ENCODE measurements at regions not wholly inside any gene's neighbourhood (a gene's known extent, or its start where the extent isn't known, plus 50 kb on each side); places are given as distances from the start of the nearest gene placed in this dataset.
"Not testable (repeated sequence)": the region's sequence is repeated elsewhere in the genome, so short reads cannot be mapped to it uniquely, and the experiment has no call there.

- DNase-seq (ENCODE audit: low spot score) = no peak
These were observed 507.5 kb downstream of the NAV3 start for GRCh38 chr12:78338054-78338785.

GRCh38 chr12:78340406-78340805, 509.7 kb downstream of the NAV3 start:
- DNase-seq (ENCODE audit: low spot score) = no peak

GRCh38 chr12:78343657-78344056, 513.0 kb downstream of the NAV3 start:
- DNase-seq (ENCODE audit: low spot score) = no peak

GRCh38 chr12:78359520-78359919, 505.1 kb upstream of the SYT1 start:
- DNase-seq (ENCODE audit: low spot score) = no peak

GRCh38 chr12:78361683-78362082, 502.9 kb upstream of the SYT1 start:
- no peak for DNase-seq (ENCODE audit: low spot score)

- no peak for DNase-seq (ENCODE audit: low spot score)
These were observed 493.3 kb upstream of the SYT1 start for GRCh38 chr12:78371284-78371683.

- no peak for DNase-seq (ENCODE audit: low spot score)
These were observed 489.1 kb upstream of the SYT1 start for GRCh38 chr12:78375461-78375860.

GRCh38 chr12:78376257-78376656, 488.3 kb upstream of the SYT1 start:
- no peak for DNase-seq (ENCODE audit: low spot score)

GRCh38 chr12:78379065-78379464, 485.5 kb upstream of the SYT1 start:
- DNase-seq (ENCODE audit: low spot score) = not testable (repeated sequence)

GRCh38 chr12:78383414-78383813, 481.2 kb upstream of the SYT1 start:
- no peak for DNase-seq (ENCODE audit: low spot score)

- DNase-seq (ENCODE audit: low spot score) = no peak
These were observed 480.0 kb upstream of the SYT1 start for GRCh38 chr12:78384541-78384940.

GRCh38 chr12:78385541-78385940, 479.0 kb upstream of the SYT1 start:
- no peak for DNase-seq (ENCODE audit: low spot score)

- no peak for DNase-seq (ENCODE audit: low spot score)
These were observed 477.7 kb upstream of the SYT1 start for GRCh38 chr12:78386871-78387270.

GRCh38 chr12:78387721-78388120, 476.9 kb upstream of the SYT1 start:
- no peak for DNase-seq (ENCODE audit: low spot score)

GRCh38 chr12:78388461-78388860, 476.1 kb upstream of the SYT1 start:
- DNase-seq (ENCODE audit: low spot score) = no peak

- DNase-seq (ENCODE audit: low spot score) = no peak
These were observed 473.7 kb upstream of the SYT1 start for GRCh38 chr12:78390920-78391319.

- no peak for DNase-seq (ENCODE audit: low spot score)
These were observed 471.7 kb upstream of the SYT1 start for GRCh38 chr12:78392918-78393317.

GRCh38 chr12:78395961-78396360, 468.6 kb upstream of the SYT1 start:
- no peak for DNase-seq (ENCODE audit: low spot score)

GRCh38 chr12:78396538-78396937, 468.0 kb upstream of the SYT1 start:
- no peak for DNase-seq (ENCODE audit: low spot score)

GRCh38 chr12:78398750-78399149, 465.8 kb upstream of the SYT1 start:
- DNase-seq (ENCODE audit: low spot score) = no peak

- no peak for DNase-seq (ENCODE audit: low spot score)
These were observed 462.0 kb upstream of the SYT1 start for GRCh38 chr12:78402366-78403134.

- DNase-seq (ENCODE audit: low spot score) = no peak
These were observed 461.4 kb upstream of the SYT1 start for GRCh38 chr12:78403136-78403535.

GRCh38 chr12:78403681-78404080, 460.9 kb upstream of the SYT1 start:
- no peak for DNase-seq (ENCODE audit: low spot score)

GRCh38 chr12:78406213-78406612, 458.4 kb upstream of the SYT1 start:
- no peak for DNase-seq (ENCODE audit: low spot score)
